IMR-90 (cell line): ENCODE measurements at regions not wholly inside any gene's neighbourhood (a gene's known extent, or its start where the extent isn't known, plus 50 kb on each side); places are given as distances from the start of the nearest gene placed in this dataset.

ENCODE experiments used
- ATAC-seq: fragments of 200-7000 bp; cut with Tn5 transposase; 2 replicates; pipeline ENCODE4 v1.9.1; 2020; ENCODE audit warnings: low read depth, mild to moderate bottlenecking, moderate library complexity
- BruUV-seq: library from RNA; stranded (reverse); fragments of 400-500 nt; replicated peaks from 2 replicates; lab custom pipeline; 2021; lab: Mats Ljungman, UMichigan
- CTCF ChIA-PET: fragments of 300-600 bp; formaldehyde crosslinking; extraction: SDS; loops from one replicate; lab custom pipeline; 2021; ENCODE audit warnings: antibody characterized with exemption; lab: Yijun Ruan, JAX
- POLR2A ChIA-PET: fragments of 300-600 bp; sonication (Branson Sonifier 250); formaldehyde crosslinking; loops from one replicate; lab custom pipeline; 2022; ENCODE audit warnings: antibody characterized with exemption; ENCODE audit not compliant: unreplicated experiment; lab: Charles Lee
- DNase-seq: peaks from one replicate; pipeline ENCODE4 v3.0.0; 2013
- H2AFZ ChIP-seq: replicated peaks from 2 replicates; pipeline ENCODE3; 2013; ENCODE audit warnings: low read length, mild to moderate bottlenecking; ENCODE audit not compliant: poor library complexity
- H2AK5ac ChIP-seq: 2 replicates; pipeline ENCODE4 v1.6.1; 2013; ENCODE audit warnings: low read depth, low read length, inconsistent platforms
- H2AK9ac ChIP-seq: replicated peaks from 2 replicates; pipeline ENCODE3; 2013; ENCODE audit warnings: mild to moderate bottlenecking, low read depth, low read length, moderate library complexity; ENCODE audit not compliant: poor library complexity
- H2BK120ac ChIP-seq: 2 replicates; pipeline ENCODE4 v1.6.1; 2013; ENCODE audit warnings: low read depth, low read length, inconsistent platforms
- H2BK15ac ChIP-seq: 3 replicates; pipeline ENCODE4 v1.6.1; 2013; ENCODE audit warnings: low read depth, low read length, inconsistent platforms
- H2BK20ac ChIP-seq: 2 replicates; pipeline ENCODE4 v1.6.1; 2013; ENCODE audit warnings: low read depth, mild to moderate bottlenecking, inconsistent platforms, low read length, moderate library complexity
- H2BK5ac ChIP-seq: 2 replicates; pipeline ENCODE4 v1.6.1; 2013; ENCODE audit warnings: mild to moderate bottlenecking, low read depth, low read length, inconsistent platforms; ENCODE audit not compliant: poor library complexity, severe bottlenecking
- H3K14ac ChIP-seq: replicated peaks from 2 replicates; pipeline ENCODE4 v1.6.1; 2013; ENCODE audit warnings: low read depth, low read length, inconsistent platforms
- H3K18ac ChIP-seq: 2 replicates; pipeline ENCODE4 v1.6.1; 2013; ENCODE audit warnings: low read depth, low read length, control low read depth
- H3K23ac ChIP-seq: 2 replicates; pipeline ENCODE4 v1.6.1; 2013; ENCODE audit warnings: low read depth, low read length, inconsistent platforms
- H3K27ac ChIP-seq: 2 replicates; pipeline ENCODE4 v1.5.1; 2013; ENCODE audit warnings: mild to moderate bottlenecking, control low read depth, low read length; ENCODE audit not compliant: insufficient read depth
- H3K27me3 ChIP-seq: 2 replicates; pipeline ENCODE4 v1.6.1; 2013; ENCODE audit warnings: low read length; ENCODE audit not compliant: control insufficient read depth, insufficient read depth
- H3K36me3 ChIP-seq: 2 replicates; pipeline ENCODE4 v1.6.1; 2013; ENCODE audit warnings: low read length, mixed read lengths; ENCODE audit not compliant: control insufficient read depth, insufficient read depth
- H3K4ac ChIP-seq: 2 replicates; pipeline ENCODE4 v1.6.1; 2013; ENCODE audit warnings: low read depth, low read length, inconsistent platforms
- H3K4me1 ChIP-seq: 2 replicates; pipeline ENCODE4 v1.6.1; 2013; ENCODE audit warnings: low read length, mixed read lengths; ENCODE audit not compliant: control insufficient read depth, insufficient read depth
- H3K4me2 ChIP-seq: 2 replicates; pipeline ENCODE4 v1.6.1; 2013; ENCODE audit warnings: low read depth, mild to moderate bottlenecking, control low read depth, low read length, moderate library complexity
- H3K4me3 ChIP-seq: 2 replicates; pipeline ENCODE4 v1.5.1; 2013; ENCODE audit warnings: low read depth, mild to moderate bottlenecking, control low read depth, low read length, moderate library complexity; ENCODE audit not compliant: insufficient read depth
- H3K56ac ChIP-seq: 2 replicates; pipeline ENCODE4 v1.6.1; 2013; ENCODE audit warnings: low read length, inconsistent platforms; ENCODE audit not compliant: insufficient read depth; ENCODE audit errors: extremely low read depth
- H3K79me1 ChIP-seq, 2 experiments: 2 replicates each; pipeline ENCODE4 v1.6.1; 2013; ENCODE audit warnings: low read length in 2 of 2, inconsistent platforms in 1 of 2, low read depth in 1 of 2
- H3K9ac ChIP-seq: 2 replicates; pipeline ENCODE4 v1.6.1; 2013; ENCODE audit warnings: low read depth, low read length, control low read depth
- H3K9me1 ChIP-seq: 2 replicates; pipeline ENCODE4 v1.6.1; 2013; ENCODE audit warnings: low read length, inconsistent platforms; ENCODE audit not compliant: insufficient read depth
- H3K9me3 ChIP-seq: 2 replicates; pipeline ENCODE4 v1.6.1; 2013; ENCODE audit warnings: low read length; ENCODE audit not compliant: control insufficient read depth, insufficient read depth
- H4K20me1 ChIP-seq: 2 replicates; pipeline ENCODE4 v1.6.1; 2013; ENCODE audit warnings: low read length, inconsistent platforms; ENCODE audit not compliant: insufficient read depth
- H4K5ac ChIP-seq: 2 replicates; pipeline ENCODE4 v1.6.1; 2013; ENCODE audit warnings: mild to moderate bottlenecking, low read depth, low read length, control low read depth
- H4K8ac ChIP-seq, 2 experiments: 2 replicates each; pipeline ENCODE4 v1.6.1; 2013; ENCODE audit warnings: low read depth in 2 of 2, low read length in 2 of 2, control low read depth in 1 of 2, inconsistent platforms in 1 of 2
- H4K91ac ChIP-seq: 2 replicates; pipeline ENCODE4 v1.6.1; 2013; ENCODE audit warnings: low read depth, low read length, inconsistent platforms; ENCODE audit not compliant: insufficient read depth
- BHLHE40 ChIP-seq: fragments of 150-350 bp; IDR thresholded peaks from 2 replicates; pipeline ENCODE4 v1.6.1; 2016; ENCODE audit warnings: mild to moderate bottlenecking, low read depth, low read length
- CEBPB ChIP-seq: IDR thresholded peaks from 2 replicates; pipeline ENCODE4 v1.6.1; 2012; ENCODE audit warnings: low read depth, low read length, improper control_type of control experiment
- CHD1 ChIP-seq: IDR thresholded peaks from 2 replicates; pipeline ENCODE4 v1.6.1; 2012; ENCODE audit warnings: low read depth, low read length, improper control_type of control experiment
- ELK1 ChIP-seq: fragments of 150-350 bp; IDR thresholded peaks from 2 replicates; pipeline ENCODE4 v1.6.1; 2016; ENCODE audit warnings: low read depth, mild to moderate bottlenecking, low read length, moderate library complexity, borderline replicate concordance
- FOS ChIP-seq: fragments of 150-350 bp; IDR thresholded peaks from 2 replicates; pipeline ENCODE4 v1.6.1; 2016; ENCODE audit warnings: low read depth, low read length
- MAFK ChIP-seq: IDR thresholded peaks from 2 replicates; pipeline ENCODE4 v1.6.1; 2012; ENCODE audit warnings: low read depth, low read length, improper control_type of control experiment
- MAZ ChIP-seq: IDR thresholded peaks from 2 replicates; pipeline ENCODE4 v1.6.1; 2012; ENCODE audit warnings: low read depth, mild to moderate bottlenecking, low read length, improper control_type of control experiment, moderate library complexity, borderline replicate concordance
- MXI1 ChIP-seq: IDR thresholded peaks from 2 replicates; pipeline ENCODE4 v1.6.1; 2012; ENCODE audit warnings: low read depth, mild to moderate bottlenecking, low read length, moderate library complexity, borderline replicate concordance
- NFE2L2 ChIP-seq: fragments of 150-350 bp; IDR thresholded peaks from 2 replicates; pipeline ENCODE4 v1.6.1; 2016; ENCODE audit warnings: low read depth, mild to moderate bottlenecking, low read length
- POLR2A ChIP-seq: IDR thresholded peaks from 2 replicates; pipeline ENCODE4 v1.6.1; 2012; ENCODE audit warnings: mild to moderate bottlenecking, low read depth, low read length
- RAD21 ChIP-seq: IDR thresholded peaks from 2 replicates; pipeline ENCODE4 v1.6.1; 2012; ENCODE audit warnings: low read length, improper control_type of control experiment
- RCOR1 ChIP-seq: IDR thresholded peaks from 2 replicates; pipeline ENCODE4 v1.6.1; 2012; ENCODE audit warnings: mild to moderate bottlenecking, low read length, improper control_type of control experiment; ENCODE audit not compliant: insufficient replicate concordance
- RFX5 ChIP-seq: IDR thresholded peaks from 2 replicates; pipeline ENCODE4 v1.8.0; 2012; ENCODE audit warnings: low read depth, mild to moderate bottlenecking, low read length, moderate library complexity
- SMC3 ChIP-seq: fragments of 150-350 bp; IDR thresholded peaks from 2 replicates; pipeline ENCODE4 v1.6.1; 2016; ENCODE audit warnings: low read depth, mild to moderate bottlenecking, antibody characterized with exemption, low read length, moderate library complexity
- USF2 ChIP-seq: fragments of 150-350 bp; IDR thresholded peaks from 2 replicates; pipeline ENCODE4 v1.6.1; 2017; ENCODE audit warnings: mild to moderate bottlenecking, antibody characterized with exemption, low read length, low read depth
- WGBS, 2 experiments: methylation state at CpG; one replicate each; pipeline versions ENCODE4 v1.1.5 to v1.1.7; 2013; ENCODE audit warnings: missing lambda C conversion rate in 2 of 2; ENCODE audit not compliant: insufficient read length in 1 of 2; ENCODE audit errors: extremely low coverage in 2 of 2; 5-methylcytosine and 5-hydroxymethylcytosine counted together
- dilution Hi-C: fragments of 300-500 bp; cut with HindIII; formaldehyde crosslinking; loops from one replicate; pipeline ENCODE4 v1.14.3; 2018; ENCODE audit warnings: low sequenced_read_pairs; ENCODE audit not compliant: unreplicated experiment
- in situ Hi-C: fragments of 300-500 bp; cut with MboI; formaldehyde crosslinking; loops from 3 replicates; pipeline ENCODE4 v1.14.3; 2019; ENCODE audit warnings: low sequenced_read_pairs, inconsistent platforms, mixed read lengths
- intact Hi-C: fragments of 100-400 bp; cut with micrococcal nuclease; formaldehyde crosslinking; loops from 2 replicates; pipeline ENCODE4 v1.10.0; 2022
- TF ChIP-seq, protein P1 (sequence below): conservative IDR thresholded peaks from 2 replicates; pipeline ENCODE4 v1.5.1; 2012; ENCODE audit warnings: mild to moderate bottlenecking, low read depth, low read length, improper control_type of control experiment

DNA sequence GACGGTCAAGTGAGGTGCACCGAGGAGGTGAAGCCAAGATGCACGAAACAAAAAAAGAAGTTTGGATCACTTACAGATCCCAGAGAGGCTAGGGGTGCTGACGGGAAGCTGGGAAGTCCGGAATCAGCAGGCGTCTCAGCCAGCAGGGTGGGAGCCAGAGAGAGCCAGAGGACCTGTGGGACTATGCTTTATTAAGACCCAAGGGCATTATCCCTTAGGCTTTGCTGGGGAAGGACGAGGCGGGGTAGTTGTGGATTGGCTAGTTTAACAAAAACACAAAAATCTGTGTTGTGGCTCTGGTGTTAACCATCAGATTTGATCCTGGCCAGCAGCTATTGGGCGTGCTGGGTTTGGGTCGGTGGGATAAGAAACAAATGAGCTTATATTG lies 427.1 kb downstream of the DYNC2H1 start:
- H3K56ac ChIP-seq: no peak overlapping the region
- H3K4me1 ChIP-seq: peaks cover 2% of the 10 kb centered on the region
- H2BK5ac ChIP-seq: no peak overlapping the region
- DNase-seq: no peak
- H2BK15ac ChIP-seq: no peak overlapping the region
- H3K18ac ChIP-seq: no peak overlapping the region
- no peak overlapping the region for H3K4me2 ChIP-seq
- H2AK9ac ChIP-seq: no peak overlapping the region
- ChIA-PET CTCF (interaction anchor here (1.2 kb wide), 1 partner anchor 35 kb away, joined by 3 read pairs; no protein-coding TSS in a partner anchor), POLR2A (no interaction called here)
- in situ Hi-C loops: no loop called here
- H4K8ac ChIP-seq: no peak overlapping the region
- dilution Hi-C loops: no loop called here
- no peak for ATAC-seq
- no peaks in the 10 kb centered on the region for H3K36me3 ChIP-seq
- H4K91ac ChIP-seq: no peak overlapping the region
- H3K27ac ChIP-seq: no peak overlapping the region
- no peaks in the 10 kb centered on the region for H3K9me3 ChIP-seq
- no TSS peak for BruUV-seq
- H2BK120ac ChIP-seq: peak overlapping the region; percentile 37; the same call in 1 of the 2 replicates
- H4K5ac ChIP-seq: no peak overlapping the region
- H3K79me1 ChIP-seq: no peaks in the 10 kb centered on the region
- no peak overlapping the region; the same call in 1 of the 2 replicates for H3K14ac ChIP-seq
- no peak overlapping the region for H3K23ac ChIP-seq
- no peak overlapping the region for H2AK5ac ChIP-seq
- H3K27me3 ChIP-seq: no peaks in the 10 kb centered on the region
- no peak overlapping the region for H3K9ac ChIP-seq
- 94% methylated on average over 5 of the region's 10 CpGs; no CpG with 5 or more reads in 1 of the 2 experiments for WGBS, 2 experiments
- intact Hi-C loops: loop anchor here (5.0 kb wide), 1 partner anchor 334 kb away; no protein-coding TSS in a partner anchor
- no peak overlapping the region for H2AFZ ChIP-seq
- H3K4me3 ChIP-seq: no peak overlapping the region
- no peak for TF ChIP-seq RFX5
- TF ChIP-seq ELK1: no peak
- TF ChIP-seq MAZ: no peak
- TF ChIP-seq MAFK: no peak
- no peak for TF ChIP-seq CEBPB
- no peak for TF ChIP-seq USF2
- no peak for TF ChIP-seq POLR2A
- TF ChIP-seq RCOR1: no peak
- TF ChIP-seq NFE2L2: no peak
- TF ChIP-seq, protein P1, sequence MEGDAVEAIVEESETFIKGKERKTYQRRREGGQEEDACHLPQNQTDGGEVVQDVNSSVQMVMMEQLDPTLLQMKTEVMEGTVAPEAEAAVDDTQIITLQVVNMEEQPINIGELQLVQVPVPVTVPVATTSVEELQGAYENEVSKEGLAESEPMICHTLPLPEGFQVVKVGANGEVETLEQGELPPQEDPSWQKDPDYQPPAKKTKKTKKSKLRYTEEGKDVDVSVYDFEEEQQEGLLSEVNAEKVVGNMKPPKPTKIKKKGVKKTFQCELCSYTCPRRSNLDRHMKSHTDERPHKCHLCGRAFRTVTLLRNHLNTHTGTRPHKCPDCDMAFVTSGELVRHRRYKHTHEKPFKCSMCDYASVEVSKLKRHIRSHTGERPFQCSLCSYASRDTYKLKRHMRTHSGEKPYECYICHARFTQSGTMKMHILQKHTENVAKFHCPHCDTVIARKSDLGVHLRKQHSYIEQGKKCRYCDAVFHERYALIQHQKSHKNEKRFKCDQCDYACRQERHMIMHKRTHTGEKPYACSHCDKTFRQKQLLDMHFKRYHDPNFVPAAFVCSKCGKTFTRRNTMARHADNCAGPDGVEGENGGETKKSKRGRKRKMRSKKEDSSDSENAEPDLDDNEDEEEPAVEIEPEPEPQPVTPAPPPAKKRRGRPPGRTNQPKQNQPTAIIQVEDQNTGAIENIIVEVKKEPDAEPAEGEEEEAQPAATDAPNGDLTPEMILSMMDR: no peak
- TF ChIP-seq BHLHE40: no peak
- no peak for TF ChIP-seq MXI1
- TF ChIP-seq CHD1: no peak
- TF ChIP-seq SMC3: no peak
- TF ChIP-seq FOS: no peak
- no peak for TF ChIP-seq RAD21
- no peaks in the 10 kb centered on the region for H4K20me1 ChIP-seq
- H3K9me1 ChIP-seq: peaks cover 5% of the 10 kb centered on the region; the same call in 1 of the 2 replicates
- H3K4ac ChIP-seq: no peak overlapping the region
- no peak overlapping the region for H2BK20ac ChIP-seq
